ENCODE measurements at regions not wholly inside any gene's neighbourhood (a gene's known extent, or its start where the extent isn't known, plus 50 kb on each side); places are given as distances from the start of the nearest gene placed in this dataset.

GRCh38 chr9:80957801-80958200 is 731.5 kb downstream of the TLE1 start:
- no peak for TF ChIP-seq POLR2A (IDR thresholded peaks at IDR 0.05; ENCODE audit: low read depth, low read length)
- TF ChIP-seq POLR2AphosphoS5 (IDR thresholded peaks at IDR 0.05; ENCODE audit: insufficient read depth, low read depth, low read length): no peak
